Sigmoid colon (tissue), 4 donors: ENCODE measurements at regions not wholly inside any gene's neighbourhood (a gene's known extent, or its start where the extent isn't known, plus 50 kb on each side); places are given as distances from the start of the nearest gene placed in this dataset.

Experiments used
- EP300 ChIP-seq, 4 donors: sonication (generic); formaldehyde crosslinking; IDR thresholded peaks; one replicate each; pipeline ENCODE4 v1.6.1; 2017; ENCODE audit warnings: antibody characterized with exemption in 4 of 4
- POLR2A ChIP-seq, 2 donors: fragments of 450-650 bp; IDR thresholded peaks; one replicate each; pipeline ENCODE4 v1.6.1; 2016; ENCODE audit warnings: antibody characterized with exemption in 2 of 2, mild to moderate bottlenecking in 2 of 2, moderate library complexity in 2 of 2
- TF ChIP-seq, protein P1 (sequence below), 4 experiments: fragments of 450-650 bp in 3 of 4; fragments of 200-600 bp in 1 of 4; IDR thresholded peaks; one replicate each; pipeline ENCODE4 v1.5.1; 2016 to 2019; ENCODE audit warnings: antibody characterized with exemption in 4 of 4, mild to moderate bottlenecking in 3 of 4, moderate library complexity in 2 of 4

DNA sequence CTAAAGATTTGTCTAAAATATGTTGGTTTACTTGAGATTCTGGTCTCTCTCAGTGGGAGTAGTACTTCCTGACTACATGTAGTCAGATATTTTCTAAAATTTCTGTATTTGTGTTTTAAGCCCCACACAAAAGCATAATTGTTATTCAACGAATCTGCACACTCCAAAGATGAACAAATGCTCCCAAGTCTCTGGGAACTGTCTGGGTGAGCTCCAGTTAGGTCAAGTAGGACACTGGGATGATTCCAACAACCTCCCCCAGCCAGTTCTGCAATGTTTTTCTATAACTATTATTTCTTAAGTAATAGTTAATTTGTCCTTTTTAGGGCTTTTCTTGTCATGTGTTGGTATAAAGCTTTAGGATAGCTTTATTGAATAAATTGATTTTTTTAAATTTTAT, 174.6 kb downstream of the FAM174A start:
- no peak for TF ChIP-seq POLR2A (IDR thresholded peaks at IDR 0.05)
- TF ChIP-seq, protein P1, sequence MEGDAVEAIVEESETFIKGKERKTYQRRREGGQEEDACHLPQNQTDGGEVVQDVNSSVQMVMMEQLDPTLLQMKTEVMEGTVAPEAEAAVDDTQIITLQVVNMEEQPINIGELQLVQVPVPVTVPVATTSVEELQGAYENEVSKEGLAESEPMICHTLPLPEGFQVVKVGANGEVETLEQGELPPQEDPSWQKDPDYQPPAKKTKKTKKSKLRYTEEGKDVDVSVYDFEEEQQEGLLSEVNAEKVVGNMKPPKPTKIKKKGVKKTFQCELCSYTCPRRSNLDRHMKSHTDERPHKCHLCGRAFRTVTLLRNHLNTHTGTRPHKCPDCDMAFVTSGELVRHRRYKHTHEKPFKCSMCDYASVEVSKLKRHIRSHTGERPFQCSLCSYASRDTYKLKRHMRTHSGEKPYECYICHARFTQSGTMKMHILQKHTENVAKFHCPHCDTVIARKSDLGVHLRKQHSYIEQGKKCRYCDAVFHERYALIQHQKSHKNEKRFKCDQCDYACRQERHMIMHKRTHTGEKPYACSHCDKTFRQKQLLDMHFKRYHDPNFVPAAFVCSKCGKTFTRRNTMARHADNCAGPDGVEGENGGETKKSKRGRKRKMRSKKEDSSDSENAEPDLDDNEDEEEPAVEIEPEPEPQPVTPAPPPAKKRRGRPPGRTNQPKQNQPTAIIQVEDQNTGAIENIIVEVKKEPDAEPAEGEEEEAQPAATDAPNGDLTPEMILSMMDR (IDR thresholded peaks at IDR 0.05): no peak
- TF ChIP-seq EP300 (IDR thresholded peaks at IDR 0.05): no peak
